ENCODE measurements at regions not wholly inside any gene's neighbourhood (a gene's known extent, or its start where the extent isn't known, plus 50 kb on each side); places are given as distances from the start of the nearest gene placed in this dataset.

DNA sequence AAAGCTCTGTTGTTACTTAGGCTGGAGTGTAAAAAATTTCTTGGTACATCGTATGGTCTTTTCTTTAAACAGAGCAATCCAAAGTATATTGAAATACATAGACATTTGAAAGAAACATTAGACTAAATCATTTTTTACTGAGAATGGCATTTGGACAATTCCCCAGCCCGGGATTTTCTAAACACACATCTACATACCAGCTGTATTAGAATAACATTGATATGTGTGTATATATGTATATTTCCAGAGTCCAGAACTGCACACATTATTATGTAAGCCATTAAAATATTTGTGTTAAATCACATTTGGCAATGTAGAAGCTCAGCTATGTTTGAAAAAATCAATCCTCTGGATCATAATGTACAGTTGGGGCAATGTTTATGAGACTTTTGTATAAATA lies 1853.6 kb upstream of the LRRTM1 start:
- H3K4me2 ChIP-seq (ENCODE audit: low read length), result no peak overlapping the region
- no peaks in the 10 kb centered on the region for H3K27me3 ChIP-seq (ENCODE audit: insufficient read depth, low read length, poor library complexity)

DNA sequence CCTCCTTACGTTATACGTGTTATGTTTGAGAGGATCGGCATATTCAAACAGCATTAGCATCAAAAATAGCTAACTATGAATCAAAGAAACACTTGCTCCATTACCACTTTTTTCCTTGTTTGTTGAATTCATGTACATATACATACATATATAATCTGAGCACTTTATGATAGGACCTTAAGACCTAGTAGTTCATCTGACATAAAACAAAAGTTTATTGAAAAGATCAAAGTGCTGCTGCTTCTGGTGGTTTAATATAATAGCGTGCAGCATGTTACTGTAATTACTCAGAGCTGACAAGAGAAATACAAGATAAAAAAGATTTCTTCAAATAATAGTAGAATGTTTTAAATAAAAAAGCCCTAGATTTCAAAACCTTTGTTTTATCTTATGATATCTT lies 1850.9 kb upstream of the LRRTM1 start:
- no peak for DNase-seq
- H3K18ac ChIP-seq (ENCODE audit: low read length), result no peak overlapping the region
- no peak overlapping the region for H4K5ac ChIP-seq (ENCODE audit: low read length)
- no peak overlapping the region for H3K23ac ChIP-seq (ENCODE audit: low read length)
- no peak overlapping the region for H3K4me3 ChIP-seq (ENCODE audit: low read length)
- no peak overlapping the region for H2BK15ac ChIP-seq (replicated peaks; ENCODE audit: low read depth)
- no peak overlapping the region for H2BK120ac ChIP-seq (ENCODE audit: low read depth, low read length)
- no peaks in the 10 kb centered on the region for H3K36me3 ChIP-seq (ENCODE audit: control insufficient read depth, insufficient read depth, low read length)
- no peak overlapping the region for H3K4me2 ChIP-seq (ENCODE audit: low read length)
- H2BK5ac ChIP-seq (ENCODE audit: low read length), result no peak overlapping the region
- no peaks in the 10 kb centered on the region for H3K79me2 ChIP-seq (ENCODE audit: control insufficient read depth, insufficient read depth, low read length)
- H3K79me1 ChIP-seq (ENCODE audit: low read length), result no peaks in the 10 kb centered on the region
- H3K56ac ChIP-seq (ENCODE audit: low read length), result no peak overlapping the region
- H3K4me1 ChIP-seq (ENCODE audit: control insufficient read depth, low read depth, low read length), result no peaks in the 10 kb centered on the region
- H3K27ac ChIP-seq (ENCODE audit: low read depth, low read length), result no peak overlapping the region
- no peak overlapping the region for H4K8ac ChIP-seq (ENCODE audit: low read depth, low read length)
- no peak overlapping the region for H2AK5ac ChIP-seq (ENCODE audit: low read length)
- no peak overlapping the region for H3K9ac ChIP-seq (ENCODE audit: low read length)
- WGBS (ENCODE audit: extremely low coverage, insufficient coverage, low lambda C conversion rate), result no CpG with 5 or more reads among the region's 4 CpGs
- H3K4ac ChIP-seq (ENCODE audit: low read depth, low read length), result no peak overlapping the region
- H3K27me3 ChIP-seq (ENCODE audit: insufficient read depth, low read length, poor library complexity), result no peaks in the 10 kb centered on the region

More for the DNA sequence above, 1853.6 kb upstream of the LRRTM1 start:
- no peak overlapping the region for H3K9ac ChIP-seq (ENCODE audit: low read length)
- no peaks in the 10 kb centered on the region for H3K4me1 ChIP-seq (ENCODE audit: control insufficient read depth, low read depth, low read length)
- H3K4ac ChIP-seq (ENCODE audit: low read depth, low read length), result no peak overlapping the region
- no peak overlapping the region for H2BK120ac ChIP-seq (ENCODE audit: low read depth, low read length)
- no peak overlapping the region for H2AK5ac ChIP-seq (ENCODE audit: low read length)
- H3K18ac ChIP-seq (ENCODE audit: low read length), result no peak overlapping the region
- no peak overlapping the region for H3K23ac ChIP-seq (ENCODE audit: low read length)
- no peak overlapping the region for H2BK15ac ChIP-seq (replicated peaks; ENCODE audit: low read depth)
- no peaks in the 10 kb centered on the region for H3K79me1 ChIP-seq (ENCODE audit: low read length)
- no peak overlapping the region for H3K56ac ChIP-seq (ENCODE audit: low read length)
- H4K8ac ChIP-seq (ENCODE audit: low read depth, low read length), result no peak overlapping the region
- WGBS (ENCODE audit: extremely low coverage, insufficient coverage, low lambda C conversion rate), result no CpG with 5 or more reads among the region's 2 CpGs
- no peak for DNase-seq
- no peaks in the 10 kb centered on the region for H3K36me3 ChIP-seq (ENCODE audit: control insufficient read depth, insufficient read depth, low read length)
- H3K27ac ChIP-seq (ENCODE audit: low read depth, low read length), result no peak overlapping the region
- H3K79me2 ChIP-seq (ENCODE audit: control insufficient read depth, insufficient read depth, low read length), result no peaks in the 10 kb centered on the region
- H2BK5ac ChIP-seq (ENCODE audit: low read length), result no peak overlapping the region
- H3K4me3 ChIP-seq (ENCODE audit: low read length), result no peak overlapping the region
- no peak overlapping the region for H4K5ac ChIP-seq (ENCODE audit: low read length)

DNA sequence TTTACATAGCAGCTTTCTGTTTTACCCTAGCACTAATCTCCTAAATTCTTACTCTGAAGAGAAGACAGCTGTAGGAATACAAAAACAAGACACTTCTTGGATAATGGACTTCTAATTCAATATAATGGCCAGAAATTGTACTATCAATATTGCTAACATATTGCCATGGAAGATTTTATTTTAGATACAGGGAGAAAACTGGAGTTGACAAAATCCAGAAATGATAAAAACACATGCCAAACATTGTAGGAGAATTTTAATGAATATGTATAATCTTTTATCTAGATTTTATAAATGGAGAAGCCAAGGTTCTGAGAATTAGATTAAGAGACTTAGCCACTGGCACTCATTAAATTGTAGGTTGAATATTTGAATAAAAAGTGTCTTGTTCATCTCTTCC lies 1838.8 kb upstream of the LRRTM1 start:
- Histone ChIP-seq H3K4me1 (ENCODE audit: control insufficient read depth, low read depth, low read length) (no peaks in the 10 kb centered on the region), H3K23ac (ENCODE audit: low read length) (no peak overlapping the region), H3K79me1 (ENCODE audit: low read length) (no peaks in the 10 kb centered on the region), H3K4me3 (ENCODE audit: low read length) (no peak overlapping the region), H3K27me3 (ENCODE audit: insufficient read depth, low read length, poor library complexity) (no peaks in the 10 kb centered on the region), H3K9ac (ENCODE audit: low read length) (no peak overlapping the region), H2BK15ac (replicated peaks; ENCODE audit: low read depth) (no peak overlapping the region), H3K4ac (ENCODE audit: low read depth, low read length) (no peak overlapping the region), H3K56ac (ENCODE audit: low read length) (no peak overlapping the region), H3K36me3 (ENCODE audit: control insufficient read depth, insufficient read depth, low read length) (no peaks in the 10 kb centered on the region), H3K4me2 (ENCODE audit: low read length) (no peak overlapping the region), H2AK5ac (ENCODE audit: low read length) (no peak overlapping the region), H3K79me2 (ENCODE audit: control insufficient read depth, insufficient read depth, low read length) (no peaks in the 10 kb centered on the region), H3K27ac (ENCODE audit: low read depth, low read length) (no peak overlapping the region), H4K8ac (ENCODE audit: low read depth, low read length) (no peak overlapping the region), H4K5ac (ENCODE audit: low read length) (no peak overlapping the region), H2BK120ac (ENCODE audit: low read depth, low read length) (no peak overlapping the region), H2BK5ac (ENCODE audit: low read length) (no peak overlapping the region), H3K18ac (ENCODE audit: low read length) (no peak overlapping the region)
- DNase-seq, result no peak

DNA sequence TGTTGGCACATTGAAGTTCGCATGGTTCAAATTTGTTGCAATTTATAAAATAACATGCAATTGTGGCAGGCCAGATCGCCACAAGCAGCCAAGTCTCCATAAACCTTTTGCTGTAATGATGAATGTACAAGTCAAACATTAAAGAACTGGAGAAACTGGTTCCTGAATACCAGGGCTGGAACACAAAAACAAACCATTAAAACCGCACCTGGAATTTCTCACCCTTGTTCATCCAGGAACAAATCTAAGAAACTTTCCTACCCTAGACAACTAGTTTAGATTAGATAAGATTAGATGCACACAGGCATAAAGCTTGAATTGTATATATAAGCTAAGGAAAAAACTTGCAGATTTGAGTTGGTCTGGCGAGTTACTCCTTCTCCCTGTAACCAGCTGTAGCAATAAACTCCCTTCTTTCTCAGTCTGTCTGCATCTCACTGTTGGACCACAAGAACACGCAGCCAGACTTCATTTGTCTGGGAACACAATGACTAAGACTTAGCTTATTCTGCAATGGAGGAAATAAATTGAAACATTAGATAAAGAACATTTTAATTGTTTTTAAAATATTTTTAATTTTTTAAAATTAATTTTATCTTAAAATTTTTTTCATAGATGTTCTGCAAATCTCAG lies 1835.5 kb upstream of the LRRTM1 start:
- H3K23ac ChIP-seq (ENCODE audit: low read length), result no peak overlapping the region
- no peaks in the 10 kb centered on the region for H3K79me2 ChIP-seq (ENCODE audit: control insufficient read depth, insufficient read depth, low read length)
- H2AK5ac ChIP-seq (ENCODE audit: low read length), result no peak overlapping the region
- no peak overlapping the region for H3K4me2 ChIP-seq (ENCODE audit: low read length)
- H3K27me3 ChIP-seq (ENCODE audit: insufficient read depth, low read length, poor library complexity), result no peaks in the 10 kb centered on the region
- H3K56ac ChIP-seq (ENCODE audit: low read length), result no peak overlapping the region
- no peak overlapping the region for H4K8ac ChIP-seq (ENCODE audit: low read depth, low read length)
- H3K18ac ChIP-seq (ENCODE audit: low read length), result no peak overlapping the region
- H3K27ac ChIP-seq (ENCODE audit: low read depth, low read length), result no peak overlapping the region
- H3K4ac ChIP-seq (ENCODE audit: low read depth, low read length), result no peak overlapping the region
- DNase-seq, result peak; percentile 17
- H3K79me1 ChIP-seq (ENCODE audit: low read length), result no peaks in the 10 kb centered on the region
- WGBS (ENCODE audit: extremely low coverage, insufficient coverage, low lambda C conversion rate), result no CpG with 5 or more reads among the region's 5 CpGs
- H2BK120ac ChIP-seq (ENCODE audit: low read depth, low read length), result no peak overlapping the region
- H3K9ac ChIP-seq (ENCODE audit: low read length), result no peak overlapping the region
- no peaks in the 10 kb centered on the region for H3K36me3 ChIP-seq (ENCODE audit: control insufficient read depth, insufficient read depth, low read length)
- H2BK5ac ChIP-seq (ENCODE audit: low read length), result no peak overlapping the region
- H4K5ac ChIP-seq (ENCODE audit: low read length), result no peak overlapping the region
- no peak overlapping the region for H3K4me3 ChIP-seq (ENCODE audit: low read length)
- H3K4me1 ChIP-seq (ENCODE audit: control insufficient read depth, low read depth, low read length), result no peaks in the 10 kb centered on the region
- H2BK15ac ChIP-seq (replicated peaks; ENCODE audit: low read depth), result no peak overlapping the region

DNA sequence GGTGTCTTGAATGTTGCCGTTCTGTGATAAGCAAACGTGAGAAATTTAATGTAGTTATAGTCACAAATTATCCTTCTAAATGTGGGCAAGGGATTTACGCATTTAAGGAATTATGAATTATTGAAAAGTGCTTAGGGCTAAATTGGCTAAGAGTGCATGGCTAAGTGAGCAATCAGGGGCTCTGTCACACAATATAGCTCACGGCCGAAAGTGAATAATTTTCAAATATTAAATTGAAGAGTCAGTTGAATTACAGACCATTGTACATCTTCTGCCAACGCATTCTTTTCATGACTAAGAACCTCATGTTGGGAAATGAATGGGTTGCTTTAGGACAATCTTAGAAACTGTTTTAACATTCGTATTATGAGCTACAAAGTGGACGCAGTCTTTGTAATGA lies 1832.9 kb upstream of the LRRTM1 start:
- Histone ChIP-seq H2BK120ac (ENCODE audit: low read depth, low read length) (no peak overlapping the region), H3K27ac (ENCODE audit: low read depth, low read length) (no peak overlapping the region), H3K9ac (ENCODE audit: low read length) (no peak overlapping the region), H3K27me3 (ENCODE audit: insufficient read depth, low read length, poor library complexity) (no peaks in the 10 kb centered on the region), H3K4me2 (ENCODE audit: low read length) (no peak overlapping the region), H4K5ac (ENCODE audit: low read length) (no peak overlapping the region), H3K18ac (ENCODE audit: low read length) (no peak overlapping the region), H3K36me3 (ENCODE audit: control insufficient read depth, insufficient read depth, low read length) (no peaks in the 10 kb centered on the region), H3K23ac (ENCODE audit: low read length) (no peak overlapping the region), H3K4me3 (ENCODE audit: low read length) (no peak overlapping the region), H3K4me1 (ENCODE audit: control insufficient read depth, low read depth, low read length) (no peaks in the 10 kb centered on the region), H2BK15ac (replicated peaks; ENCODE audit: low read depth) (no peak overlapping the region), H3K56ac (ENCODE audit: low read length) (no peak overlapping the region), H3K79me2 (ENCODE audit: control insufficient read depth, insufficient read depth, low read length) (no peaks in the 10 kb centered on the region), H3K79me1 (ENCODE audit: low read length) (no peaks in the 10 kb centered on the region), H2AK5ac (ENCODE audit: low read length) (no peak overlapping the region), H4K8ac (ENCODE audit: low read depth, low read length) (no peak overlapping the region), H3K4ac (ENCODE audit: low read depth, low read length) (no peak overlapping the region), H2BK5ac (ENCODE audit: low read length) (no peak overlapping the region)
- no peak for DNase-seq
- WGBS (ENCODE audit: extremely low coverage, insufficient coverage, low lambda C conversion rate), result no CpG with 5 or more reads among the region's 8 CpGs

DNA sequence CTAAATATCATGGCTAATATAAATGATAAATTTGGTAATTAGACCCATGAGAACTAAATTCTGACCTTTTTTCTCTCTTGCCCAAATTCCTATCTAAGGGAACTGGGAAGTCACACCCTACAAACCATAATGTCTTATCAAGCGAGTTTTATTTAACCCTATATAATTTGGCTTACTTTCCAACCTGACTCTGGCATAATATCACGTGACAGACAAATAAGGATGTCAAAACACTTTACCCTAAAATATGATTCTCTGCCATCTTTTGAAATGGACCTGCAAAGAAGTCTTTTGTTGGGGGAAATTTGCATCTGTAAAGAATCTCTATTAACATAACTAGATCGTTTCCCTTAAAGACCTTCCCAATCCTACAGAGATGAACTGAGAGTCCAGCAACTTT lies 1823.5 kb upstream of the LRRTM1 start:
- Histone ChIP-seq H3K36me3 (ENCODE audit: control insufficient read depth, insufficient read depth, low read length) (no peaks in the 10 kb centered on the region), H2BK120ac (ENCODE audit: low read depth, low read length) (no peak overlapping the region), H3K18ac (ENCODE audit: low read length) (no peak overlapping the region), H3K4ac (ENCODE audit: low read depth, low read length) (no peak overlapping the region), H2BK5ac (ENCODE audit: low read length) (no peak overlapping the region), H4K5ac (ENCODE audit: low read length) (no peak overlapping the region), H3K27me3 (ENCODE audit: insufficient read depth, low read length, poor library complexity) (no peaks in the 10 kb centered on the region), H3K4me1 (ENCODE audit: control insufficient read depth, low read depth, low read length) (no peaks in the 10 kb centered on the region), H3K4me2 (ENCODE audit: low read length) (no peak overlapping the region), H3K23ac (ENCODE audit: low read length) (no peak overlapping the region), H3K56ac (ENCODE audit: low read length) (no peak overlapping the region), H3K79me2 (ENCODE audit: control insufficient read depth, insufficient read depth, low read length) (no peaks in the 10 kb centered on the region), H2AK5ac (ENCODE audit: low read length) (no peak overlapping the region), H3K9ac (ENCODE audit: low read length) (no peak overlapping the region), H4K8ac (ENCODE audit: low read depth, low read length) (no peak overlapping the region), H3K4me3 (ENCODE audit: low read length) (no peak overlapping the region), H2BK15ac (replicated peaks; ENCODE audit: low read depth) (no peak overlapping the region), H3K27ac (ENCODE audit: low read depth, low read length) (no peak overlapping the region), H3K79me1 (ENCODE audit: low read length) (no peaks in the 10 kb centered on the region)
- no peak for DNase-seq
- no CpG with 5 or more reads among the region's 3 CpGs for WGBS (ENCODE audit: extremely low coverage, insufficient coverage, low lambda C conversion rate)

Data from mesendoderm (in vitro differentiated cells).